ENCODE measurements at regions not wholly inside any gene's neighbourhood (a gene's known extent, or its start where the extent isn't known, plus 50 kb on each side); places are given as distances from the start of the nearest gene placed in this dataset.

GRCh38 chr14:51780741-51781140 lies 79.7 kb upstream of the GNG2 start:
- DNase-seq: peak in 1 of 3 donors; percentile 44

GRCh38 chr14:51781381-51781780 lies 79.0 kb upstream of the GNG2 start:
- no peak for DNase-seq

GRCh38 chr14:51782435-51782834 lies 78.0 kb upstream of the GNG2 start:
- DNase-seq: no peak

- peak in 1 of 3 donors; percentile 27 for DNase-seq
These were observed 76.6 kb upstream of the GNG2 start for GRCh38 chr14:51783765-51784164.

GRCh38 chr14:51784466-51784865 lies 75.9 kb upstream of the GNG2 start:
- DNase-seq: no peak

GRCh38 chr14:51786227-51786626 lies 74.2 kb upstream of the GNG2 start:
- DNase-seq: no peak

- DNase-seq: no peak
These were observed 73.1 kb upstream of the GNG2 start for GRCh38 chr14:51787352-51787751.

- no peak for DNase-seq
These were observed 71.3 kb upstream of the GNG2 start for GRCh38 chr14:51789114-51789513.

GRCh38 chr14:51789596-51789995 lies 70.8 kb upstream of the GNG2 start:
- no peak for DNase-seq

GRCh38 chr14:51792809-51793208 lies 67.6 kb upstream of the GNG2 start:
- DNase-seq: peak in 2 of 3 donors; percentile 44 to 48

GRCh38 chr14:51805541-51805940 lies 54.9 kb upstream of the GNG2 start:
- DNase-seq: no peak

GRCh38 chr14:51806026-51807023 lies 54.1 kb upstream of the GNG2 start:
- no peak for DNase-seq

- DNase-seq: peak; percentile 19 to 54 (median 25)
These were observed 53.1 kb upstream of the GNG2 start for GRCh38 chr14:51807356-51807755.
